OCI-LY3 (cell line): ENCODE measurements at regions not wholly inside any gene's neighbourhood (a gene's known extent, or its start where the extent isn't known, plus 50 kb on each side); places are given as distances from the start of the nearest gene placed in this dataset.

ENCODE experiments used
- EZH2phosphoT487 ChIP-seq: fragments of 200-600 bp; shearing (Covaris generic); IDR thresholded peaks from 2 replicates; pipeline ENCODE4 v1.6.1; 2018; ENCODE audit warnings: antibody characterized with exemption, mixed run types, low read depth
- TF ChIP-seq, protein P1 (sequence below): fragments of 200-600, 300-600 bp; sonication (generic); IDR thresholded peaks from 2 replicates; pipeline ENCODE4 v1.5.1; 2014; ENCODE audit warnings: antibody characterized with exemption, low read length, low read depth

DNA sequence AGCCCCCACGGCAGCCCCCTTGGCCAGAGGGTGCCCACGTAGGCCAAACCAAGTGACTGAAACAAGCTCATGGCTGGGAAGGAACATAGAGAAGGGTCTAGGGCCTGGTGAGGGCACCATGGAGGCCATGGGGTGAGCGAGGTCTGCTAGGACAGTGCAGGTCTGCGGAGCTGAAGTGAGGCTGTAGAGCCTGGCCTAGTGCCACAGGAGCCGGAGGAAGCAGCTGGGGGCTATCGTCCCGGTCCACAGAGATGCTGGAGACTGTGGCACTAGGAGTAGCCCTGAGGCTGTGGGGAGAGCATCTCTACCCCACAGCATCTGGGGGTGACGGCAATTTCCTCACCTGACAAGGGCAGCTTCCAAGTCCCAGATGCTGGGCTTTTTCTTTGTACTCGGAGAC, 150.3 kb downstream of the ZNF22 start:
- TF ChIP-seq, protein P1, sequence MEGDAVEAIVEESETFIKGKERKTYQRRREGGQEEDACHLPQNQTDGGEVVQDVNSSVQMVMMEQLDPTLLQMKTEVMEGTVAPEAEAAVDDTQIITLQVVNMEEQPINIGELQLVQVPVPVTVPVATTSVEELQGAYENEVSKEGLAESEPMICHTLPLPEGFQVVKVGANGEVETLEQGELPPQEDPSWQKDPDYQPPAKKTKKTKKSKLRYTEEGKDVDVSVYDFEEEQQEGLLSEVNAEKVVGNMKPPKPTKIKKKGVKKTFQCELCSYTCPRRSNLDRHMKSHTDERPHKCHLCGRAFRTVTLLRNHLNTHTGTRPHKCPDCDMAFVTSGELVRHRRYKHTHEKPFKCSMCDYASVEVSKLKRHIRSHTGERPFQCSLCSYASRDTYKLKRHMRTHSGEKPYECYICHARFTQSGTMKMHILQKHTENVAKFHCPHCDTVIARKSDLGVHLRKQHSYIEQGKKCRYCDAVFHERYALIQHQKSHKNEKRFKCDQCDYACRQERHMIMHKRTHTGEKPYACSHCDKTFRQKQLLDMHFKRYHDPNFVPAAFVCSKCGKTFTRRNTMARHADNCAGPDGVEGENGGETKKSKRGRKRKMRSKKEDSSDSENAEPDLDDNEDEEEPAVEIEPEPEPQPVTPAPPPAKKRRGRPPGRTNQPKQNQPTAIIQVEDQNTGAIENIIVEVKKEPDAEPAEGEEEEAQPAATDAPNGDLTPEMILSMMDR, result no peak
- no peak for TF ChIP-seq EZH2phosphoT487
